ENCODE measurements at regions not wholly inside any gene's neighbourhood (a gene's known extent, or its start where the extent isn't known, plus 50 kb on each side); places are given as distances from the start of the nearest gene placed in this dataset.
A peak's percentile ranks its signal among the peaks of the same experiment; 100 is the strongest.

- Histone ChIP-seq H3K9ac (no peak overlapping the region), H3K9me3 (no peaks in the 10 kb centered on the region), H3K4me2 (no peak overlapping the region), H4K20me1 (no peaks in the 10 kb centered on the region), H3K4me3 (no peak overlapping the region), H3K36me3 (no peaks in the 10 kb centered on the region), H3K27me3 (no peaks in the 10 kb centered on the region), H3K27ac (no peak overlapping the region), H3K4me1 (no peaks in the 10 kb centered on the region)
- TF ChIP-seq Cebpa-rat (IDR thresholded peaks at IDR 0.05): no peak
Measured at GRCh38 chr2:219983836-219984235, 356.4 kb downstream of the SLC4A3 start.

GRCh38 chr2:219985017-219985416, 357.6 kb downstream of the SLC4A3 start:
- Histone ChIP-seq H3K4me1 (peaks cover 4% of the 10 kb centered on the region), H4K20me1 (no peaks in the 10 kb centered on the region), H3K27me3 (no peaks in the 10 kb centered on the region), H3K27ac (no peak overlapping the region), H3K4me3 (no peak overlapping the region), H3K4me2 (no peak overlapping the region), H3K9ac (no peak overlapping the region), H3K36me3 (no peaks in the 10 kb centered on the region), H3K9me3 (0 out of 2 replicates have a peak, but pooled peaks cover 7% of the 10 kb centered on the region)
- no peak for TF ChIP-seq Cebpa-rat (IDR thresholded peaks at IDR 0.05)

- TF ChIP-seq Cebpa-rat (IDR thresholded peaks at IDR 0.05): no peak
- no peaks in the 10 kb centered on the region for H3K36me3 ChIP-seq
- H3K27me3 ChIP-seq: no peaks in the 10 kb centered on the region
- H3K4me2 ChIP-seq: no peak overlapping the region
- H3K27ac ChIP-seq: no peak overlapping the region
- no peak overlapping the region for H3K9ac ChIP-seq
- H4K20me1 ChIP-seq: no peaks in the 10 kb centered on the region
- H3K4me3 ChIP-seq: no peak overlapping the region
- 0 out of 2 replicates have a peak, but pooled peaks cover 10% of the 10 kb centered on the region for H3K9me3 ChIP-seq
- peaks cover 28% of the 10 kb centered on the region for H3K4me1 ChIP-seq
Measured at GRCh38 chr2:219987830-219988229, 360.4 kb downstream of the SLC4A3 start.

- H3K36me3 ChIP-seq: no peaks in the 10 kb centered on the region
- no peak overlapping the region for H3K4me3 ChIP-seq
- H3K9me3 ChIP-seq: 0 out of 2 replicates have a peak, but pooled peaks cover 10% of the 10 kb centered on the region
- no peak overlapping the region for H3K9ac ChIP-seq
- H4K20me1 ChIP-seq: no peaks in the 10 kb centered on the region
- 0 out of 2 replicates have a peak overlapping the region, but pooled peaks have one; percentile 14 for H3K27ac ChIP-seq
- no peaks in the 10 kb centered on the region for H3K27me3 ChIP-seq
- no peak for TF ChIP-seq Cebpa-rat (IDR thresholded peaks at IDR 0.05)
- H3K4me2 ChIP-seq: peak overlapping the region; percentile 57; the same call in 1 of the 2 replicates
- H3K4me1 ChIP-seq: peaks cover 40% of the 10 kb centered on the region
Measured at GRCh38 chr2:219989744-219990143, 362.3 kb downstream of the SLC4A3 start.

- peak overlapping the region; percentile 57 for H3K4me2 ChIP-seq
- no peak for TF ChIP-seq Cebpa-rat (IDR thresholded peaks at IDR 0.05)
- no peak overlapping the region for H3K27ac ChIP-seq
Measured at GRCh38 chr2:219991116-219991515, 363.7 kb downstream of the SLC4A3 start.

GRCh38 chr2:219995399-219995798, 368.0 kb downstream of the SLC4A3 start:
- TF ChIP-seq Cebpa-rat (IDR thresholded peaks at IDR 0.05): no peak
- H3K9me3 ChIP-seq: 0 out of 2 replicates have a peak, but pooled peaks cover 5% of the 10 kb centered on the region
- no peaks in the 10 kb centered on the region for H3K36me3 ChIP-seq
- no peaks in the 10 kb centered on the region for H3K27me3 ChIP-seq
- H4K20me1 ChIP-seq: no peaks in the 10 kb centered on the region
- no peak overlapping the region for H3K4me3 ChIP-seq
- peaks cover 32% of the 10 kb centered on the region for H3K4me1 ChIP-seq
- H3K4me2 ChIP-seq: no peak overlapping the region
- H3K9ac ChIP-seq: no peak overlapping the region
- no peak overlapping the region for H3K27ac ChIP-seq

More at GRCh38 chr2:219991116-219991515, 363.7 kb downstream of the SLC4A3 start:
- no peak overlapping the region for H3K9ac ChIP-seq
- H3K36me3 ChIP-seq: no peaks in the 10 kb centered on the region
- no peak overlapping the region for H3K4me3 ChIP-seq
- H3K4me1 ChIP-seq: peaks cover 40% of the 10 kb centered on the region
- no peaks in the 10 kb centered on the region for H4K20me1 ChIP-seq
- H3K9me3 ChIP-seq: 0 out of 2 replicates have a peak, but pooled peaks cover 10% of the 10 kb centered on the region
- H3K27me3 ChIP-seq: no peaks in the 10 kb centered on the region

GRCh38 chr2:219995991-219996765, 368.7 kb downstream of the SLC4A3 start:
- no peak for TF ChIP-seq Cebpa-rat (IDR thresholded peaks at IDR 0.05)
- no peak overlapping the region for H3K9ac ChIP-seq
- no peak overlapping the region for H3K4me3 ChIP-seq
- H3K36me3 ChIP-seq: no peaks in the 10 kb centered on the region
- no peaks in the 10 kb centered on the region for H4K20me1 ChIP-seq
- no peak overlapping the region for H3K27ac ChIP-seq
- H3K4me2 ChIP-seq: no peak overlapping the region
- 0 out of 2 replicates have a peak, but pooled peaks cover 5% of the 10 kb centered on the region for H3K9me3 ChIP-seq
- H3K27me3 ChIP-seq: no peaks in the 10 kb centered on the region
- peaks cover 24% of the 10 kb centered on the region for H3K4me1 ChIP-seq

- no peak overlapping the region for H3K27ac ChIP-seq
- no peaks in the 10 kb centered on the region for H3K27me3 ChIP-seq
- H4K20me1 ChIP-seq: no peaks in the 10 kb centered on the region
- no peak overlapping the region for H3K4me3 ChIP-seq
- 0 out of 2 replicates have a peak, but pooled peaks cover 5% of the 10 kb centered on the region for H3K9me3 ChIP-seq
- no peak for TF ChIP-seq Cebpa-rat (IDR thresholded peaks at IDR 0.05)
- H3K36me3 ChIP-seq: no peaks in the 10 kb centered on the region
- H3K9ac ChIP-seq: no peak overlapping the region
- H3K4me1 ChIP-seq: peaks cover 16% of the 10 kb centered on the region
- H3K4me2 ChIP-seq: no peak overlapping the region
Measured at GRCh38 chr2:219997341-219997851, 370.0 kb downstream of the SLC4A3 start.

GRCh38 chr2:219998107-219998506, 370.7 kb downstream of the SLC4A3 start:
- H3K9ac ChIP-seq: no peak overlapping the region
- no peaks in the 10 kb centered on the region for H3K36me3 ChIP-seq
- TF ChIP-seq Cebpa-rat (IDR thresholded peaks at IDR 0.05): no peak
- no peak overlapping the region for H3K27ac ChIP-seq
- H3K4me1 ChIP-seq: peaks cover 9% of the 10 kb centered on the region
- no peak overlapping the region for H3K4me2 ChIP-seq
- 0 out of 2 replicates have a peak, but pooled peaks cover 5% of the 10 kb centered on the region for H3K9me3 ChIP-seq
- H3K4me3 ChIP-seq: no peak overlapping the region
- H4K20me1 ChIP-seq: no peaks in the 10 kb centered on the region
- H3K27me3 ChIP-seq: no peaks in the 10 kb centered on the region

- H3K27me3 ChIP-seq: no peaks in the 10 kb centered on the region
- no peaks in the 10 kb centered on the region for H4K20me1 ChIP-seq
- 0 out of 2 replicates have a peak, but pooled peaks cover 5% of the 10 kb centered on the region for H3K9me3 ChIP-seq
- no peak overlapping the region for H3K27ac ChIP-seq
- no peak overlapping the region for H3K4me2 ChIP-seq
- no peak for TF ChIP-seq Cebpa-rat (IDR thresholded peaks at IDR 0.05)
- H3K4me3 ChIP-seq: no peak overlapping the region
- H3K9ac ChIP-seq: no peak overlapping the region
- peaks cover 3% of the 10 kb centered on the region; the same call in 1 of the 2 replicates for H3K4me1 ChIP-seq
- H3K36me3 ChIP-seq: no peaks in the 10 kb centered on the region
Measured at GRCh38 chr2:219998714-219999227, 371.3 kb downstream of the SLC4A3 start.
